DND-41 (cell line): ENCODE measurements at regions not wholly inside any gene's neighbourhood (a gene's known extent, or its start where the extent isn't known, plus 50 kb on each side); places are given as distances from the start of the nearest gene placed in this dataset.

Experiments used
- ATAC-seq: fragments of 200-7000 bp; cut with Tn5 transposase; 3 replicates; pipeline ENCODE4 v1.9.1; 2021; ENCODE audit warnings: low read depth; ENCODE audit not compliant: insufficient read depth
- DNase-seq: peaks from one replicate; pipeline ENCODE4 v3.0.0-alpha.2; 2020
- H2AFZ ChIP-seq: 2 replicates; pipeline ENCODE4 v1.6.0; 2012; ENCODE audit warnings: low read depth, low read length
- H3K27ac ChIP-seq: 2 replicates; pipeline ENCODE4 v1.5.1; 2012; ENCODE audit warnings: low read length, inconsistent platforms
- H3K27me3 ChIP-seq: fragments of 200-600 bp; sonication (generic); 2 replicates; pipeline ENCODE4 v1.6.0; 2012; ENCODE audit warnings: low read length, mild to moderate bottlenecking, inconsistent platforms; ENCODE audit not compliant: insufficient read depth, poor library complexity
- H3K36me3 ChIP-seq: 2 replicates; pipeline ENCODE4 v1.5.1; 2012; ENCODE audit warnings: low read length, inconsistent platforms; ENCODE audit not compliant: insufficient read depth
- H3K4me1 ChIP-seq: 2 replicates; pipeline ENCODE4 v1.5.1; 2012; ENCODE audit warnings: mild to moderate bottlenecking, low read length; ENCODE audit not compliant: insufficient read depth
- H3K4me2 ChIP-seq: 2 replicates; pipeline ENCODE4 v1.6.0; 2012; ENCODE audit warnings: mild to moderate bottlenecking, moderate library complexity, low read length, inconsistent platforms; ENCODE audit not compliant: insufficient read depth
- H3K4me3 ChIP-seq, 2 experiments: fragments of 200-600 bp in 1 of 2; shearing (Covaris generic) in 1 of 2; 2 replicates each; pipeline ENCODE4 v1.5.1; 2012 to 2016; ENCODE audit warnings: inconsistent platforms in 2 of 2, low read length in 2 of 2, mild to moderate bottlenecking in 2 of 2, low read depth in 1 of 2, moderate library complexity in 1 of 2
- H3K79me2 ChIP-seq: 2 replicates; pipeline ENCODE4 v1.6.0; 2012; ENCODE audit warnings: low read length, inconsistent platforms; ENCODE audit not compliant: insufficient read depth
- H3K9ac ChIP-seq: 2 replicates; pipeline ENCODE4 v1.6.0; 2012; ENCODE audit warnings: low read depth, mild to moderate bottlenecking, inconsistent platforms, low read length, moderate library complexity
- H3K9me3 ChIP-seq: 2 replicates; pipeline ENCODE4 v1.5.1; 2012; ENCODE audit warnings: low read length, moderate library complexity, mild to moderate bottlenecking, inconsistent platforms; ENCODE audit not compliant: insufficient read depth, severe bottlenecking
- H4K20me1 ChIP-seq: 2 replicates; pipeline ENCODE4 v1.6.0; 2012; ENCODE audit warnings: low read length; ENCODE audit not compliant: insufficient read depth
- CTCF ChIP-seq: IDR thresholded peaks from 2 replicates; pipeline ENCODE4 v1.5.1; 2012; ENCODE audit warnings: borderline replicate concordance, low read length, moderate library complexity, mild to moderate bottlenecking; ENCODE audit not compliant: poor library complexity, severe bottlenecking; ENCODE audit errors: extremely low read depth
- EZH2 ChIP-seq: IDR thresholded peaks from 3 replicates; pipeline ENCODE4 v1.6.1; 2012; ENCODE audit warnings: borderline replicate concordance, low read depth, mild to moderate bottlenecking, moderate library complexity, low read length, inconsistent platforms; ENCODE audit not compliant: severe bottlenecking

GRCh38 chr6:164106345-164106769 lies 691.8 kb downstream of the QKI start:
- Histone ChIP-seq H3K79me2 (no peaks in the 10 kb centered on the region), H3K4me2 (no peak overlapping the region), H3K36me3 (no peaks in the 10 kb centered on the region), H3K9me3 (peaks cover 5% of the 10 kb centered on the region), H2AFZ (no peak overlapping the region), H3K27me3 (no peaks in the 10 kb centered on the region), H3K4me3 (no peak overlapping the region), H4K20me1 (no peaks in the 10 kb centered on the region), H3K27ac (no peak overlapping the region), H3K9ac (no peak overlapping the region), H3K4me1 (no peaks in the 10 kb centered on the region)
- TF ChIP-seq EZH2 (no peak), CTCF (peak; percentile 26)
- DNase-seq (no peak), ATAC-seq (no peak)

DNA sequence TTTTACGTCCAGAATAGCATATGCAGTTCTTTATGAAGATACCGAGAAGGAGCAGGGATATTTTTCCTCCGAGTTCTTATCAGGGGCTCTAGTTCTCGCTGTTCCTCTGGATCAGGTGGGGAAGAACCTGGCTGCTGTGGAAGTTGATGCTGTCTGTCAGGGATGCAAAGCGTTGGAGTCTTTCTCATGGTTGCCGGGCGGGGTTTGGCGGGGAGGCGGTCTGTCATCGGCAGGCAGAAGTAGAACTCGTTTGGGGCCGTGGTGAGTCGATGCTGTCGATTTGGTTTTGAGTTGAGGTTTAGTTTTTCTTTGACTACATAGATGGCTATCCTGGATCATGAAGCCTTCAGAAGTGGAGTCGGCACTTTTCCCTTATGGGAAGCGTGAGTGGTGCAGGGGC lies 691.2 kb downstream of the QKI start:
- no peaks in the 10 kb centered on the region for H3K79me2 ChIP-seq
- no peak overlapping the region for H3K4me2 ChIP-seq
- H3K27ac ChIP-seq = no peak overlapping the region
- H3K4me3 ChIP-seq = no peak overlapping the region
- no peak overlapping the region for H3K9ac ChIP-seq
- no peaks in the 10 kb centered on the region for H4K20me1 ChIP-seq
- no peaks in the 10 kb centered on the region for H3K27me3 ChIP-seq
- H3K36me3 ChIP-seq = no peaks in the 10 kb centered on the region
- ATAC-seq = no peak
- H3K9me3 ChIP-seq = peaks cover 5% of the 10 kb centered on the region
- H3K4me1 ChIP-seq = no peaks in the 10 kb centered on the region
- TF ChIP-seq EZH2 = no peak
- TF ChIP-seq CTCF = no peak
- H2AFZ ChIP-seq = no peak overlapping the region
- DNase-seq = no peak

- H3K4me1 ChIP-seq = no peaks in the 10 kb centered on the region
- H3K4me2 ChIP-seq = no peak overlapping the region
- no peaks in the 10 kb centered on the region for H3K36me3 ChIP-seq
- H3K27ac ChIP-seq = no peak overlapping the region
- H3K4me3 ChIP-seq = no peak overlapping the region
- no peak for DNase-seq
- no peaks in the 10 kb centered on the region for H4K20me1 ChIP-seq
- H3K27me3 ChIP-seq = no peaks in the 10 kb centered on the region
- TF ChIP-seq EZH2 = no peak
- no peak for TF ChIP-seq CTCF
- H3K9me3 ChIP-seq = no peaks in the 10 kb centered on the region
- H2AFZ ChIP-seq = no peak overlapping the region
- H3K79me2 ChIP-seq = no peaks in the 10 kb centered on the region
- no peak for ATAC-seq
- no peak overlapping the region for H3K9ac ChIP-seq
Observed at GRCh38 chr6:164104432-164104831, 689.9 kb downstream of the QKI start.

GRCh38 chr6:164102693-164103092 lies 688.2 kb downstream of the QKI start:
- no peak overlapping the region for H3K27ac ChIP-seq
- H3K4me2 ChIP-seq = no peak overlapping the region
- no peak overlapping the region for H3K4me3 ChIP-seq
- no peak for ATAC-seq
- no peak overlapping the region for H3K9ac ChIP-seq
- H3K27me3 ChIP-seq = no peaks in the 10 kb centered on the region
- no peaks in the 10 kb centered on the region for H3K36me3 ChIP-seq
- H3K4me1 ChIP-seq = no peaks in the 10 kb centered on the region
- H4K20me1 ChIP-seq = no peaks in the 10 kb centered on the region
- H3K9me3 ChIP-seq = no peaks in the 10 kb centered on the region
- no peaks in the 10 kb centered on the region for H3K79me2 ChIP-seq
- TF ChIP-seq CTCF (no peak), EZH2 (no peak)
- DNase-seq = no peak
- H2AFZ ChIP-seq = no peak overlapping the region
